MM.1S (cell line): ENCODE measurements at regions not wholly inside any gene's neighbourhood (a gene's known extent, or its start where the extent isn't known, plus 50 kb on each side); places are given as distances from the start of the nearest gene placed in this dataset.

Source experiments
- DNase-seq: peaks from one replicate; pipeline ENCODE4 v3.0.0-alpha.2; 2015
- H2AFZ ChIP-seq: fragments of 300-600 bp; sonication (generic); 2 replicates; pipeline ENCODE4 v1.6.0; 2016; ENCODE audit warnings: antibody characterized with exemption, low read length
- H3F3A ChIP-seq: fragments of 300-600 bp; sonication (generic); 2 replicates; pipeline ENCODE4 v1.6.1; 2016; ENCODE audit warnings: mild to moderate bottlenecking, antibody characterized with exemption, low read length, moderate library complexity, mixed read lengths; ENCODE audit not compliant: insufficient read depth
- H3K27ac ChIP-seq: fragments of 300-600 bp; sonication (generic); 2 replicates; pipeline ENCODE4 v1.5.1; 2016; ENCODE audit warnings: mild to moderate bottlenecking, low read length
- H3K27me3 ChIP-seq: fragments of 300-600 bp; sonication (generic); replicated peaks from 2 replicates; pipeline ENCODE4 v1.6.0; 2016; ENCODE audit warnings: low read length; ENCODE audit not compliant: insufficient read depth
- H3K36me3 ChIP-seq: fragments of 300-600 bp; sonication (generic); replicated peaks from 2 replicates; pipeline ENCODE4 v1.6.1; 2016; ENCODE audit warnings: mild to moderate bottlenecking, low read length, mixed read lengths; ENCODE audit not compliant: insufficient read depth
- H3K4me1 ChIP-seq: fragments of 300-600 bp; sonication (generic); 2 replicates; pipeline ENCODE4 v1.6.1; 2016; ENCODE audit warnings: low read length, mixed read lengths
- H3K4me2 ChIP-seq: fragments of 300-600 bp; sonication (generic); 2 replicates; pipeline ENCODE4 v1.6.0; 2016; ENCODE audit warnings: low read depth, low read length
- H3K4me3 ChIP-seq: fragments of 300-600 bp; sonication (generic); 2 replicates; pipeline ENCODE4 v1.5.1; 2016; ENCODE audit warnings: low read length, mixed read lengths
- H3K79me2 ChIP-seq: fragments of 300-600 bp; sonication (generic); 2 replicates; pipeline ENCODE4 v1.6.1; 2016; ENCODE audit warnings: mixed run types, low read length, mixed read lengths
- H3K9ac ChIP-seq: fragments of 300-600 bp; sonication (generic); 2 replicates; pipeline ENCODE4 v1.6.1; 2016; ENCODE audit warnings: low read length, mixed read lengths
- H3K9me2 ChIP-seq: fragments of 300-600 bp; sonication (generic); replicated peaks from 2 replicates; pipeline ENCODE4 v1.6.1; 2016; ENCODE audit warnings: mild to moderate bottlenecking, low read length, mixed read lengths; ENCODE audit not compliant: insufficient read depth
- H3K9me3 ChIP-seq: fragments of 300-600 bp; sonication (generic); replicated peaks from 2 replicates; pipeline ENCODE4 v1.6.1; 2016; ENCODE audit warnings: mild to moderate bottlenecking, low read length, mixed read lengths; ENCODE audit not compliant: insufficient read depth
- H4K20me1 ChIP-seq: fragments of 300-600 bp; sonication (generic); 2 replicates; pipeline ENCODE4 v1.6.1; 2016; ENCODE audit warnings: mild to moderate bottlenecking, low read length, moderate library complexity, mixed read lengths; ENCODE audit not compliant: insufficient read depth
- EZH2 ChIP-seq: fragments of 300-600 bp; sonication (generic); optimal IDR thresholded peaks from 2 replicates; pipeline ENCODE3; 2017; ENCODE audit warnings: low read depth, mild to moderate bottlenecking, antibody characterized with exemption, low read length, mixed read lengths
- EZH2phosphoT487 ChIP-seq: fragments of 300-600 bp; sonication (generic); IDR thresholded peaks from 2 replicates; pipeline ENCODE4 v1.6.1; 2018; ENCODE audit warnings: antibody characterized with exemption, low read length
- TF ChIP-seq, protein P1 (sequence below): fragments of 300-600 bp; sonication (generic); IDR thresholded peaks from 2 replicates; pipeline ENCODE4 v1.5.1; 2016; ENCODE audit warnings: antibody characterized with exemption, low read length, mixed read lengths

DNA sequence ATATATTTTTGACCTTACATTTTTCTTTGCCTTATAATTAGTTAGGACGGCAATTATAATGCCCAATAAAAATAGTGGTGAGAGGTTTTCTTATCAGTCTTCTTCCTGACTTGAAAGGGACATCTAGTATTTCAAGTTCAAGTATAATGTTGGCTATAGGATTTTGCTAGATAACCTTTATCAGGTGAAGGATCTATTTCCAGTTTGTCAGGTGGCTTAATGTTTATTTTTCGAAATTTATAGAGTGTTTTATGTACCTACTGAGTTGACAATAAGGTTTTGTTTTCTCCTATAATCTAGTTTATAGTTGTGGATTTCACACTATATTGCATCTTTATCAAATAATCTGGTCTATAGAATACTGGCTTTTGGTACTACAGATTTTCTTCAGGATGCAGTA lies 351.8 kb upstream of the FGF13 start:
- Histone ChIP-seq H3K27me3 (no peaks in the 10 kb centered on the region), H3K4me2 (no peak overlapping the region), H3K79me2 (no peaks in the 10 kb centered on the region), H3K27ac (no peak overlapping the region), H4K20me1 (no peaks in the 10 kb centered on the region), H3K9me2 (no peaks in the 10 kb centered on the region), H3K4me1 (no peaks in the 10 kb centered on the region), H3K9me3 (no peaks in the 10 kb centered on the region), H3K9ac (no peak overlapping the region), H3F3A (no peaks in the 10 kb centered on the region), H3K4me3 (no peak overlapping the region), H3K36me3 (no peaks in the 10 kb centered on the region), H2AFZ (no peak overlapping the region)
- DNase-seq, result no peak
- TF ChIP-seq EZH2 (no peak), EZH2phosphoT487 (no peak)
- TF ChIP-seq, protein P1, sequence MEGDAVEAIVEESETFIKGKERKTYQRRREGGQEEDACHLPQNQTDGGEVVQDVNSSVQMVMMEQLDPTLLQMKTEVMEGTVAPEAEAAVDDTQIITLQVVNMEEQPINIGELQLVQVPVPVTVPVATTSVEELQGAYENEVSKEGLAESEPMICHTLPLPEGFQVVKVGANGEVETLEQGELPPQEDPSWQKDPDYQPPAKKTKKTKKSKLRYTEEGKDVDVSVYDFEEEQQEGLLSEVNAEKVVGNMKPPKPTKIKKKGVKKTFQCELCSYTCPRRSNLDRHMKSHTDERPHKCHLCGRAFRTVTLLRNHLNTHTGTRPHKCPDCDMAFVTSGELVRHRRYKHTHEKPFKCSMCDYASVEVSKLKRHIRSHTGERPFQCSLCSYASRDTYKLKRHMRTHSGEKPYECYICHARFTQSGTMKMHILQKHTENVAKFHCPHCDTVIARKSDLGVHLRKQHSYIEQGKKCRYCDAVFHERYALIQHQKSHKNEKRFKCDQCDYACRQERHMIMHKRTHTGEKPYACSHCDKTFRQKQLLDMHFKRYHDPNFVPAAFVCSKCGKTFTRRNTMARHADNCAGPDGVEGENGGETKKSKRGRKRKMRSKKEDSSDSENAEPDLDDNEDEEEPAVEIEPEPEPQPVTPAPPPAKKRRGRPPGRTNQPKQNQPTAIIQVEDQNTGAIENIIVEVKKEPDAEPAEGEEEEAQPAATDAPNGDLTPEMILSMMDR, result no peak

DNA sequence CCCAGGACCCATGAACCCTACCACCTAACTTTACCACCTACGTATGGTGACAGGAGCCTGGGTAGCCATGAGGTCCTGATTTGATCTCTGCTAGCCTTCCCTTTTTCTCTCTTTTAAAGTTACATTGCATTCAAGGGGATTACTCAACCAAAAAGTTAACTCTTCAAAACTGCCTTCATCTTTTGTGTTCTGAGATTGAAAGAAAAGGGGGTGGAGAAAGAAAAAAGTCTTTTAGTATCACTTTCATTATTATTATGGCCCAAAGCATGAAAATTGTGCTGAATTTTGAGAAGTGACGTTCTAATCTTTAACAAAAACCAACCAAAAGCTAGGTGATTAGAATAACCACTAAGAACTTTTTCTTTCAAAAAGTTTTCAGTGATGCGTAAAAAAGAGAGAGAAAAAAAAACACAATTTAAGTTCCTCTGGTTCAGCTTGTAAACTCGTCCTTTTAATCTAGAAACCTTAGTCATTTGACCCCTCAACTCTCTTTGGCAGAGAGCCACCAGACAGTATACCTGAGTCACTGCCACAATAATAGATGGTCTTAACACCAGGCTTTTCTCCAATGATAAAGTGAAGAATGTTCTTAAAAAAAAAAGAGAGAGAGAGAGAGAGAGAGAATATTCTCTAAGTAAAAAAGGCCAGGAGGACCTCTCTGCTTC lies 347.4 kb upstream of the FGF13 start:
- no peak overlapping the region for H3K27ac ChIP-seq
- no peaks in the 10 kb centered on the region for H3K36me3 ChIP-seq
- H3K79me2 ChIP-seq, result no peaks in the 10 kb centered on the region
- DNase-seq, result no peak
- H2AFZ ChIP-seq, result no peak overlapping the region
- H3K9me2 ChIP-seq, result no peaks in the 10 kb centered on the region
- no peak overlapping the region for H3K4me2 ChIP-seq
- no peaks in the 10 kb centered on the region for H3K9me3 ChIP-seq
- H4K20me1 ChIP-seq, result no peaks in the 10 kb centered on the region
- H3F3A ChIP-seq, result no peaks in the 10 kb centered on the region
- H3K4me1 ChIP-seq, result no peaks in the 10 kb centered on the region
- TF ChIP-seq EZH2phosphoT487, result no peak
- TF ChIP-seq, protein P1, result no peak
- TF ChIP-seq EZH2, result no peak
- no peak overlapping the region for H3K4me3 ChIP-seq
- H3K27me3 ChIP-seq, result no peaks in the 10 kb centered on the region
- H3K9ac ChIP-seq, result no peak overlapping the region

DNA sequence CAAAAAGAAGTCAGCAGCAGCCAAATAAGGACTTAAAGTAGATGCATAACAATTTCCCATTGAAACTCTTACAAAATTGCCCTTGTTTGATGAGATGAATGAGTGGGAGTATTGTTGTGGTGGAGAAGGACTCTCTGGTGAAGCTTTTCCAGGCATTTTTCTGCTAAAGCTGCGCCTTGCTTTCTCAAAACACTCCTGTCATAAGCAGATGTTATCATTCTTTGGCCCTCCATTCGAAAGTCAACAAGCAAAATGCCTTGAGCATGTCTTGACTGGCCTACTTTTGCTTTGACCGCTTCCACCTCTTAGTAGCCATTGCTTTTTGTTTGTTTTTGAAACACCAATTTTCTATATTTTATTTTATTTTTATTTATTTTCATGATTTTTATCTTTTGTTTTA lies 340.9 kb upstream of the FGF13 start:
- Histone ChIP-seq H3K27me3 (no peaks in the 10 kb centered on the region), H3K4me2 (no peak overlapping the region), H3K4me3 (no peak overlapping the region), H4K20me1 (no peaks in the 10 kb centered on the region), H3K9me2 (no peaks in the 10 kb centered on the region), H2AFZ (no peak overlapping the region), H3K4me1 (no peaks in the 10 kb centered on the region), H3K9ac (no peak overlapping the region), H3F3A (no peaks in the 10 kb centered on the region), H3K27ac (no peak overlapping the region), H3K79me2 (no peaks in the 10 kb centered on the region), H3K9me3 (no peaks in the 10 kb centered on the region), H3K36me3 (no peaks in the 10 kb centered on the region)
- TF ChIP-seq, protein P1, result no peak
- TF ChIP-seq EZH2, result no peak
- no peak for TF ChIP-seq EZH2phosphoT487
- no peak for DNase-seq
